Omental fat pad (tissue), 3 donors: ENCODE measurements at regions not wholly inside any gene's neighbourhood (a gene's known extent, or its start where the extent isn't known, plus 50 kb on each side); places are given as distances from the start of the nearest gene placed in this dataset.
"Not testable (repeated sequence)": the region's sequence is repeated elsewhere in the genome, so short reads cannot be mapped to it uniquely, and the experiment has no call there.

Source experiments
- ATAC-seq: fragments of 150-250 bp; one replicate; pipeline ENCODE4 v1.9.1; 2016; ENCODE audit warnings: mild to moderate bottlenecking, moderate library complexity; ENCODE audit not compliant: low FRiP score
- DNase-seq: peaks from one replicate; pipeline ENCODE4 v3.0.0-alpha.2; 2019; ENCODE audit warnings: low spot score
- CTCF ChIP-seq, 3 donors: fragments of 450-650 bp; IDR thresholded peaks; one replicate each; pipeline ENCODE4 v1.5.1; 2016 to 2017; ENCODE audit warnings: antibody characterized with exemption in 3 of 3, mild to moderate bottlenecking in 3 of 3, moderate library complexity in 2 of 3

GRCh38 chr20:43331906-43332305, 125.8 kb upstream of the SRSF6 start:
- TF ChIP-seq CTCF (IDR thresholded peaks at IDR 0.05): no peak
- ATAC-seq: no peak
- DNase-seq: no peak

- DNase-seq (no peak), ATAC-seq (no peak)
- no peak for TF ChIP-seq CTCF (IDR thresholded peaks at IDR 0.05)
These were observed 129.0 kb upstream of the SRSF6 start for GRCh38 chr20:43328697-43329096.

GRCh38 chr20:43327234-43327633, 130.5 kb upstream of the SRSF6 start:
- ATAC-seq, DNase-seq: not testable (repeated sequence)

GRCh38 chr20:43325926-43326325, 131.8 kb upstream of the SRSF6 start:
- no peak for TF ChIP-seq CTCF (IDR thresholded peaks at IDR 0.05)
- ATAC-seq: no peak
- DNase-seq: no peak

- no peak for TF ChIP-seq CTCF (IDR thresholded peaks at IDR 0.05)
- ATAC-seq (no peak), DNase-seq (no peak)
These were observed 133.9 kb upstream of the PTPRT start for GRCh38 chr20:43323592-43323991.

- TF ChIP-seq CTCF (IDR thresholded peaks at IDR 0.05): no peak
These were observed 133.1 kb upstream of the PTPRT start for GRCh38 chr20:43322851-43323250.

GRCh38 chr20:43320536-43320935, 130.8 kb upstream of the PTPRT start:
- ATAC-seq (no peak), DNase-seq (no peak)
- no peak for TF ChIP-seq CTCF (IDR thresholded peaks at IDR 0.05)

More at GRCh38 chr20:43322851-43323250, 133.1 kb upstream of the PTPRT start:
- DNase-seq: no peak
- no peak for ATAC-seq

GRCh38 chr20:43318755-43319297, 129.1 kb upstream of the PTPRT start:
- no peak for TF ChIP-seq CTCF (IDR thresholded peaks at IDR 0.05)
- DNase-seq (no peak), ATAC-seq (no peak)
